ENCODE measurements at regions not wholly inside any gene's neighbourhood (a gene's known extent, or its start where the extent isn't known, plus 50 kb on each side); places are given as distances from the start of the nearest gene placed in this dataset.

DNA sequence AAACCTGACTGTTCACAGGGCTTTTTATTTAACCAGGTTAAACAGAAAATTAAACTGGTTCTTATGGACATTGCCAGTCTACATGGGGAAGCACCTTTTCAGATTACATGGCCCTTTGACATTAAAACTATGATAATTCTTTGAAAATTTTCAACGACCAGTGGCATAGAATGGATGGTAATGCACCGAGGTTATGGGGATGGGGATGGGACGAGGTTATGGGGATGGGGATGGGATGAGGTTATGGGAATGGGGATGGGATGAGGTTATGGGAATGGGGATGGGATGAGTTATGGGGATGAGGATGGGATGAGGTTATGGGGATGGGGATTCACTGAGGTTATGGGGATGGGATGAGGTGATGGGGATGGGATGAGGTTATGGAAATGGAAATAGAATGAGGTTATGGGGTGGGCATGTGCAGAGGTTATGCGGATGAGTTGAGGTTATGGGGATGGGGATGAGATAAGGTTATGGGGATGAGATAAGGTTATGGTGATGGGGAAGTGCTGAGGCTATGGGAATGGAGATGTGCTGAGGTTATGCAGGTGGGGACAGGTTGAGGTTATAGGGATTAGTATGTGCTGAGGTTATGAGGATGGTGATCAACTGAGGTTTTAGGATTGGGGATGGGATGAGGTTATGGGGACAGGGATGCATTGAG is 541.9 kb downstream of the CDH26 start:
- no peak for DNase-seq (ENCODE audit: low read depth in 2 of 2)

GRCh38 chr20:60501048-60501447 is 542.8 kb downstream of the CDH26 start:
- no peak for DNase-seq (ENCODE audit: low read depth in 2 of 2)

GRCh38 chr20:60502881-60503280 is 544.7 kb downstream of the CDH26 start:
- no peak for DNase-seq (ENCODE audit: low read depth in 2 of 2)

DNA sequence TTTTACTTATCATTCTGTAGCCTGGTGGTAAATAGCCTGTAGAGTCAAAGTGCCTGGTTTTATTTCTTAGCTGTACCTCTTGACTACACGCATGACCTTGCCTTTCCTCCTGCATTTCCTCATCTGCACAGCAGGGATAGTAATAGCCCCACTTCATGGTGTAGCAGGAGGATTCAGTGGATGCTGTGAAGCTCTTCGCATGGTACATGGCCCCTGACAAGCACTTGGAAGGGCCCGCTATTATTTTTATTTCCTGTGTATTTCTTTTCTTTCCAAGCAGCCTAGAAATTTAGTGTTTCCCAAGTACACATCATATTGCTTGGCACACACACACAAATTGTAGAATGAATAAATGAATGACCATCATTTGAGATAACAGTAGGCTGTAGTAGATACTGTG is 547.2 kb downstream of the CDH26 start:
- DNase-seq (ENCODE audit: low read depth in 2 of 2) = no peak

- no peak for DNase-seq (ENCODE audit: low read depth in 2 of 2)
These were observed 547.8 kb downstream of the CDH26 start for GRCh38 chr20:60506061-60506460.

- DNase-seq (ENCODE audit: low read depth in 2 of 2) = no peak
These were observed 549.0 kb downstream of the CDH26 start for GRCh38 chr20:60507087-60507694.

DNA sequence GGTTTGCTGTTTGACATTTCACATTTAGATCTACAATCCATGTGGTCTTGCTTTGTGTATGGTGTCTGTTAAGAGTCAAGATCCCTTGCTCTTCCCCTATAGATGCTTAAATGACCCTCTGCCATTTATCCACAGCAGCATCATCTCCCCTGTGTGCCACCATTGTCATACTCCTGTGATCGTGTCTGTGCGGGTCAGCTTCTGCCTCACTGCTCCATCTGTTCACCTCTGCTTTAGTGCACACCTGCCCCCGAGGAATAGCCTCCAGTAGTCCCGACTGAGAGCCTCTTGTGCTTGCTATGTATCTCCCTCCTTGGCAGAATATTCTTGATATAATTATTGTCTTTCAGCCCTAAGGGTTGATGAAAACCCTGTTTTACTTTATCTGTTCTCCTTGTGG is 551.2 kb downstream of the CDH26 start:
- DNase-seq (ENCODE audit: low read depth in 2 of 2) = no peak

- DNase-seq (ENCODE audit: low read depth in 2 of 2) = no peak
These were observed 552.1 kb downstream of the CDH26 start for GRCh38 chr20:60510356-60510755.

GRCh38 chr20:60512443-60512842 is 554.2 kb downstream of the CDH26 start:
- no peak for DNase-seq (ENCODE audit: low read depth in 2 of 2)

GRCh38 chr20:60513141-60513540 is 554.9 kb downstream of the CDH26 start:
- DNase-seq (ENCODE audit: low read depth in 2 of 2) = no peak

GRCh38 chr20:60516442-60516841 is 558.2 kb downstream of the CDH26 start:
- DNase-seq (ENCODE audit: low read depth in 2 of 2) = no peak

DNA sequence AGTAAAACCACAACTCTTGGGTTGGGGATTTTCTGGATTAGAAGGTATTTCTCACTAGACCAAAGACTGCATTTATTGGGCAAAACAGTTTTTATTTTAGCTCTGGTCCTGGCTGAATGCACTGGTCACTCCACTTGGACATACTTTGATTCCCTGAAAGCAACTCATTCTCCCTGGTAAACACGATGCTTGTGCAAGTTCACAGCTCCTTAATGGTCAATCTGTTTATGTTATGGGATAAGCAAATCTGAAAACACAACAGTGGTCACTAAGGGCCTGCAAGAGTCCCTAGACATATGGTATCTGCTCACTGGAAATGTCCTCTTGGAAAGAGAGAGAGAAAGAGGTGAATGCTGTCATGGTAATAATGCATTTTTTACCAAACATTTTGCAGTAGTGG is 559.8 kb downstream of the CDH26 start:
- no peak for DNase-seq (ENCODE audit: low read depth in 2 of 2)

DNA sequence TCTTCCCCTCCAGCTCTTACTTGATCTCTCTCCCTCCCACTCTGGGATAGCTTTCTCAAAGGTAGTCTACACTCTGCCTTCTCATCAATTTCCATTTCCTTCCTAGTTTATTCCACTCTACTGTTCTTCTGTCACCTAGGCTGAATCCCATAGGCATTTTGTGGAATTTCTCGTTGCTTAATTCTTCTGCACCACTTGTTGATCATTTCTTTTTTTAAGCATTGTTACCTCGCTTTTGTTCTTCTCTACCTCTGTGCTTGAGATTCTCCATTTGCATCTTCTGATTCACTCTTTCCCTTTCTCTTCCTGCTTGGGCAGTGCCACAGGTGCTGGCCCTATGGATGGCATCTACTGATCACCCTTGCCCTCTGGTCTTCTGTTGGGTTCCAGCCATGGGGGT is 567.2 kb downstream of the CDH26 start:
- DNase-seq (ENCODE audit: low read depth in 2 of 2) = no peak

DNA sequence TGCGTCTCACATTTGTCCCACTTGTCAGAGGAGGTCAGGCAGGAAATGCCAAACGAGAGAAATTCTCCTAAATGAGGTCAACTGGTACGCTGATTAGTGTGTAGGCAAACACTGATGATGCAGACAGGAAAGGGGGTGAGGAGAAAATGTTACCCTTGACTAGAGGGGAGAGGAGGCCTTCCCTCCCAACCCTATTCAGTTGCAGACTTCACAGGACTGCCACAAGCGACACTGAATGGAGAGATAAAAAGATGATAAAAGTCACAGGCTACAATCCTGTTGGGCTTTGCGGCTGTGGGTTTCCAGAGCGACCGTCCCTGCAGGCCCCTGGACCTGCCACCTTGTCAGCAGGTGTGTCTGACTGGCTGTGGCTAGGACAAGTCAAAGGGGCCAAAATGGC is 569.4 kb downstream of the CDH26 start:
- DNase-seq (ENCODE audit: low read depth in 2 of 2) = no peak

DNA sequence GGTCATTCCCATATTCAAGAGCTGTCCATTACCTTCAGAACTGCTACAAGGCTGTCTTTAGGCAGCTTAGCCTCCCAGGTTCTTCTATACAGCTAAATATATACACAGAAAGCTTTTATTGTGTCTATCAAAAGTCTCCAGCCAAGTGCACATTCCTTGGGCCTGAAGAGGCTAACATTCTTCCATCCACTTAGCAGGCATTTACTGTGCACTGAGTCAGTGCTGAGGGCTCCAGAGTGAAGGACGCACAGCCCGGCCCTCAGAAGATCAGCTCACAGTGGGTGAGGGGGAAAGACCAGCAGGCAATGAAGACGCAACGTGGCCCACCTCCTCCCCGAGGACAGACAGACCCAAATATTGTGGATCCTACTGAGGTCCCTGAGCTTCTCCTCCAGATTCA is 569.9 kb downstream of the CDH26 start:
- DNase-seq (ENCODE audit: low read depth in 2 of 2) = no peak

DNA sequence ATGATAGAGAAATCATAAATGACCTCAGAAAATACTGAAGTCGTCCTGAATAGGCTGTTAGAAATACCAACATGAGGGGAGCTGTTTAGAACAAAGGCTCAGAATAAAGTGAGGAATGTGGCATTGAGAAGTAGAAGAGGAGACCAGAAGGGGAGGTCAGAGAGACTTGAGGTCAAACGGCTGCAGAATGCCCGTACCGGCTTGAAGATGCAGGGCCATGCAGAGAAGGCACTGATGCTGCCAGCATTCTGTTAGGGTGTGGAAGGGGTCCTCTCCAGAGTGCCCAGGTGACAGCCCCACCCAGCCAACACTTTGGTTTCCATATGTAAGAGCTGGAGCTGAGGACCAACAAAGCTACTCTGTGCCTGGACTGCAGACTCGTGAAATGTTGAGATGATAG is 570.9 kb downstream of the CDH26 start:
- DNase-seq (ENCODE audit: low read depth in 2 of 2) = no peak

GRCh38 chr20:60535211-60535610 is 577.0 kb downstream of the CDH26 start:
- DNase-seq (ENCODE audit: low read depth in 2 of 2) = no peak

GRCh38 chr20:60540591-60540990 is 582.4 kb downstream of the CDH26 start:
- DNase-seq (ENCODE audit: low read depth in 2 of 2) = no peak

- no peak for DNase-seq (ENCODE audit: low read depth in 2 of 2)
These were observed 583.8 kb downstream of the CDH26 start for GRCh38 chr20:60541991-60542390.

- DNase-seq (ENCODE audit: low read depth in 2 of 2) = no peak
These were observed 585.4 kb downstream of the CDH26 start for GRCh38 chr20:60543598-60543997.

- no peak for DNase-seq (ENCODE audit: low read depth in 2 of 2)
These were observed 594.9 kb downstream of the CDH26 start for GRCh38 chr20:60553095-60553494.

DNA sequence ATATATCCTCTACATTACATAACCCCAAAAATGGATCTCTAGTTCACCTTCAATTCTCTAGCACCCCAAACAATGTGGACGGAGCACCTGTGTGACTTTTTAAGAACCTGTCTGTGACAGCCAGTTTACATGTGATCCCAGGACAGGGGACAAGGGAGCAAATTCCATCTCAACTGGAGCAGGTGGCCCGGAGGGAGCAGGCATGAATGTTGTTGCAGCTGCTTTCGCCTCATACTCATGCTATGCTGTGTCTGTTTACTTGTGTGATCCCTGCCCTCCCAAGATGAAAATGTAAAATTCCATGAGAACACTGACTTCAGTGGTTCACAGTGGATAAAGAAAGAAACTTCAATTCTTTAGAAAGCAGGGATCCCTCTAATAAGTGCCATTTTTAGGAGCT is 600.3 kb downstream of the CDH26 start:
- DNase-seq (ENCODE audit: low read depth in 2 of 2) = no peak

GRCh38 chr20:60559462-60559861 is 601.2 kb downstream of the CDH26 start:
- no peak for DNase-seq (ENCODE audit: low read depth in 2 of 2)

DNA sequence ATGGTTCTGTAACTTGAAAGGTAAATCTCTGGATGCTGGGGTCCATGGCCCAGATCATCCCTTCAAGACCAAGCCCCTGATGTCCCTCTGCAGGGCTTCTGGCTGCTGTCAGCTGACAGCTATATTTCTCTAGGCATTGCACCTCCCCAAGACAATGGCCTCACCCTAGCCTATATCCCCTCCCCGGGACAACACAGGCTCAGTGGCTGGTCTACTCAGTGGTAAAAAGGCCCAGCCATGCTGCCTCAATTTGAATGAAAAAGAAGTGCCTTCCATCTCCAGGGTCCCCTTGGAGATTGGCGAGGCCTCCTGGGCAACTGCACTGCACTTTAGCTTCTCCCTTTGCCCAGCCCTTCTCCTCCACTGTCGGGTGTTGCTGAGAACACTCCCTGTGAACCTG is 602.8 kb downstream of the CDH26 start:
- no peak for DNase-seq (ENCODE audit: low read depth in 2 of 2)
